ENCODE measurements at regions not wholly inside any gene's neighbourhood (a gene's known extent, or its start where the extent isn't known, plus 50 kb on each side); places are given as distances from the start of the nearest gene placed in this dataset.

DNA sequence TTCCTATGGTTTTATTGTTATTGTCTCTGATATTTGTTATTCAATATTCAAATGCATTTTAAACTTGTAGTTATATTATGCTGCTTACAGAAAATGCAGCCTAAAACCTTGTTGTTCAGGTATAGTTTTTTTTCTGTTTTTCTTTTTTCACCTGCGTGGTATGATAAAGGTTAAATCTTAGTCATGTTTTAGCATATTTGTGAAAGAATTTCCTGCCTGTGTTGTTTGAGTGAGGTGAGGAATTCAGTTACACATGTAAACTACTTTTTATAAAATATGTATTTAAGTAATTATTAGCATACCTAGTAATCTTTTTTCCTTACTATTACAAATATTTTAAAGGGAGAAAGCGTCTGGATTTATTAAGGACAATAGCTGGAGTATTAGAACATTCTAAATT lies 90.0 kb upstream of the NAALADL2 start:
- Histone ChIP-seq H3K9ac (ENCODE audit: low read depth in 1 of 2, low read length in 2 of 2) (no peak overlapping the region), H3K9me3 (ENCODE audit: control insufficient read depth in 4 of 4, low read length in 3 of 4) (no peaks in the 10 kb centered on the region), H3K36me3 (ENCODE audit: control insufficient read depth in 4 of 4, insufficient read depth in 3 of 4, low read depth in 1 of 4, low read length in 3 of 4) (no peaks in the 10 kb centered on the region), H3K27ac (ENCODE audit: low read depth in 1 of 2, low read length in 2 of 2) (no peak overlapping the region), H3K4me3 (ENCODE audit: low read depth in 1 of 3, low read length in 3 of 3) (no peak overlapping the region), H3K27me3 (ENCODE audit: control insufficient read depth in 4 of 4, insufficient read depth in 4 of 4, low read length in 3 of 4) (no peaks in the 10 kb centered on the region), H3K4me1 (ENCODE audit: control insufficient read depth in 4 of 4, insufficient read depth in 4 of 4, low read length in 3 of 4) (no peaks in the 10 kb centered on the region)
- 96% methylated on average over 2 of the region's 2 CpGs for WGBS
- TF ChIP-seq, protein P1, sequence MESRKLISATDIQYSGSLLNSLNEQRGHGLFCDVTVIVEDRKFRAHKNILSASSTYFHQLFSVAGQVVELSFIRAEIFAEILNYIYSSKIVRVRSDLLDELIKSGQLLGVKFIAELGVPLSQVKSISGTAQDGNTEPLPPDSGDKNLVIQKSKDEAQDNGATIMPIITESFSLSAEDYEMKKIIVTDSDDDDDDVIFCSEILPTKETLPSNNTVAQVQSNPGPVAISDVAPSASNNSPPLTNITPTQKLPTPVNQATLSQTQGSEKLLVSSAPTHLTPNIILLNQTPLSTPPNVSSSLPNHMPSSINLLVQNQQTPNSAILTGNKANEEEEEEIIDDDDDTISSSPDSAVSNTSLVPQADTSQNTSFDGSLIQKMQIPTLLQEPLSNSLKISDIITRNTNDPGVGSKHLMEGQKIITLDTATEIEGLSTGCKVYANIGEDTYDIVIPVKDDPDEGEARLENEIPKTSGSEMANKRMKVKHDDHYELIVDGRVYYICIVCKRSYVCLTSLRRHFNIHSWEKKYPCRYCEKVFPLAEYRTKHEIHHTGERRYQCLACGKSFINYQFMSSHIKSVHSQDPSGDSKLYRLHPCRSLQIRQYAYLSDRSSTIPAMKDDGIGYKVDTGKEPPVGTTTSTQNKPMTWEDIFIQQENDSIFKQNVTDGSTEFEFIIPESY (IDR thresholded peaks at IDR 0.05), result no peak
- TF ChIP-seq FOXA2 (IDR thresholded peaks at IDR 0.05) (no peak), HNF4A (conservative IDR thresholded peaks at IDR 0.05) (no peak), SP1 (IDR thresholded peaks at IDR 0.05) (no peak)
- TF ChIP-seq, protein P2, sequence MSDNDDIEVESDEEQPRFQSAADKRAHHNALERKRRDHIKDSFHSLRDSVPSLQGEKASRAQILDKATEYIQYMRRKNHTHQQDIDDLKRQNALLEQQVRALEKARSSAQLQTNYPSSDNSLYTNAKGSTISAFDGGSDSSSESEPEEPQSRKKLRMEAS (IDR thresholded peaks at IDR 0.05), result no peak
- no peak for DNase-seq (ENCODE audit: low spot score)

DNA sequence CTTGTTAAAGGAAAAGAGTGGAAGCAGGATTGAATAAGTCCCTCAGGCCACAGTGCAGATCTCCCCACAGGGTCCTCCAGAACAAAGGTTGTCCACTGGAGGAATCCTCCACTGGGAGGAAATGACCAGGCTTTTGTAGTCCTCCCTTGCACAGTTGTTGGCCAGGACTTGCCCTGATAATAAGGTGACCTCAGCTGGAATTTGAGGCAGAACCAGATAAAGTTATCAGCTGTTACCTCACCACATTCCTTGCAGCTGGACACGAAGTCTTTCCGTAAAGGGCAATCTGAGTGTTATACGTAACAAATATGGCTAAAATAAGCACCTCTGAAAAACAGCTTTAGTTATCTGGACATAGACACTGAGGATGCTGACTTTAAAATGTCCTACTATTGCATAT lies 83.5 kb upstream of the NAALADL2 start:
- 76% methylated on average over 3 of the region's 3 CpGs for WGBS
- Histone ChIP-seq H3K36me3 (ENCODE audit: control insufficient read depth in 4 of 4, insufficient read depth in 3 of 4, low read depth in 1 of 4, low read length in 3 of 4) (no peaks in the 10 kb centered on the region), H3K9ac (ENCODE audit: low read depth in 1 of 2, low read length in 2 of 2) (no peak overlapping the region), H3K9me3 (ENCODE audit: control insufficient read depth in 4 of 4, low read length in 3 of 4) (no peaks in the 10 kb centered on the region), H3K27me3 (ENCODE audit: control insufficient read depth in 4 of 4, insufficient read depth in 4 of 4, low read length in 3 of 4) (no peaks in the 10 kb centered on the region), H3K27ac (ENCODE audit: low read depth in 1 of 2, low read length in 2 of 2) (no peak overlapping the region), H3K4me1 (ENCODE audit: control insufficient read depth in 4 of 4, insufficient read depth in 4 of 4, low read length in 3 of 4) (no peaks in the 10 kb centered on the region), H3K4me3 (ENCODE audit: low read depth in 1 of 3, low read length in 3 of 3) (no peak overlapping the region)
- DNase-seq (ENCODE audit: low spot score), result no peak
- TF ChIP-seq RAD21 (IDR thresholded peaks at IDR 0.05) (no peak), FOXA2 (IDR thresholded peaks at IDR 0.05) (no peak), EGR1 (IDR thresholded peaks at IDR 0.05; ENCODE audit: low read depth in 2 of 2) (no peak), NR2F2 (IDR thresholded peaks at IDR 0.05) (no peak), SP1 (IDR thresholded peaks at IDR 0.05) (no peak), GABPA (IDR thresholded peaks at IDR 0.05 in 1 of 2, conservative IDR thresholded peaks at IDR 0.05 in 1 of 2) (no peak), RXRA (IDR thresholded peaks at IDR 0.05) (no peak)
- TF ChIP-seq, protein P2 (IDR thresholded peaks at IDR 0.05), result no peak
- TF ChIP-seq, protein P1 (IDR thresholded peaks at IDR 0.05), result no peak
- TF ChIP-seq, protein P3, sequence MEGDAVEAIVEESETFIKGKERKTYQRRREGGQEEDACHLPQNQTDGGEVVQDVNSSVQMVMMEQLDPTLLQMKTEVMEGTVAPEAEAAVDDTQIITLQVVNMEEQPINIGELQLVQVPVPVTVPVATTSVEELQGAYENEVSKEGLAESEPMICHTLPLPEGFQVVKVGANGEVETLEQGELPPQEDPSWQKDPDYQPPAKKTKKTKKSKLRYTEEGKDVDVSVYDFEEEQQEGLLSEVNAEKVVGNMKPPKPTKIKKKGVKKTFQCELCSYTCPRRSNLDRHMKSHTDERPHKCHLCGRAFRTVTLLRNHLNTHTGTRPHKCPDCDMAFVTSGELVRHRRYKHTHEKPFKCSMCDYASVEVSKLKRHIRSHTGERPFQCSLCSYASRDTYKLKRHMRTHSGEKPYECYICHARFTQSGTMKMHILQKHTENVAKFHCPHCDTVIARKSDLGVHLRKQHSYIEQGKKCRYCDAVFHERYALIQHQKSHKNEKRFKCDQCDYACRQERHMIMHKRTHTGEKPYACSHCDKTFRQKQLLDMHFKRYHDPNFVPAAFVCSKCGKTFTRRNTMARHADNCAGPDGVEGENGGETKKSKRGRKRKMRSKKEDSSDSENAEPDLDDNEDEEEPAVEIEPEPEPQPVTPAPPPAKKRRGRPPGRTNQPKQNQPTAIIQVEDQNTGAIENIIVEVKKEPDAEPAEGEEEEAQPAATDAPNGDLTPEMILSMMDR (IDR thresholded peaks at IDR 0.05; ENCODE audit: low read depth, low read length, missing input control), result no peak

DNA sequence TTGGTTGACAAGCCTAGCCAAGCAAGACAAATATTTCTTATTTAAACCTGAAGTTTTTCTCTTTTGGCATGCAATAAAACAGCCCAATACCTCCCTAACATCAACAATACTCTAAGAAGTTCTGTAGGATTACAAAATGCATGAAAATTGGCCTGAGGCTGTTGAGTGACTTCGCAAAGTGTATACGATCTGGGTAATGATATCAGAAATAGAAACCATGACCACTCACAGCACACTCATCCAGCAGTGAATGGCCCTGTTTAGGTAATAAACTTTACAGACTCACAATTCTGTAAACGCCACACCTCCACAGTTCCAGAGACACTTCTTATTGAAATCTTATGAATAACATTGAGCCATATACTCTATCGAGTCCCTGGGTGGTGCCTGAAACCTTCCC lies 83.0 kb upstream of the NAALADL2 start:
- Histone ChIP-seq H3K9me3 (ENCODE audit: control insufficient read depth in 4 of 4, low read length in 3 of 4) (no peaks in the 10 kb centered on the region), H3K9ac (ENCODE audit: low read depth in 1 of 2, low read length in 2 of 2) (no peak overlapping the region), H3K27ac (ENCODE audit: low read depth in 1 of 2, low read length in 2 of 2) (no peak overlapping the region), H3K27me3 (ENCODE audit: control insufficient read depth in 4 of 4, insufficient read depth in 4 of 4, low read length in 3 of 4) (no peaks in the 10 kb centered on the region), H3K36me3 (ENCODE audit: control insufficient read depth in 4 of 4, insufficient read depth in 3 of 4, low read depth in 1 of 4, low read length in 3 of 4) (no peaks in the 10 kb centered on the region), H3K4me1 (ENCODE audit: control insufficient read depth in 4 of 4, insufficient read depth in 4 of 4, low read length in 3 of 4) (no peaks in the 10 kb centered on the region), H3K4me3 (ENCODE audit: low read depth in 1 of 3, low read length in 3 of 3) (no peak overlapping the region)
- DNase-seq (ENCODE audit: low spot score), result no peak
- 94% methylated on average over 4 of the region's 4 CpGs for whole genome bisulfite sequencing
- TF ChIP-seq NR2F2 (IDR thresholded peaks at IDR 0.05), result no peak
- TF ChIP-seq RXRA (IDR thresholded peaks at IDR 0.05), result no peak
- TF ChIP-seq HNF4G (IDR thresholded peaks at IDR 0.05), result no peak
- no peak for TF ChIP-seq EGR1 (IDR thresholded peaks at IDR 0.05; ENCODE audit: low read depth in 2 of 2)
- TF ChIP-seq SP1 (IDR thresholded peaks at IDR 0.05), result no peak
- TF ChIP-seq JUND (IDR thresholded peaks at IDR 0.05), result no peak
- TF ChIP-seq, protein P3 (IDR thresholded peaks at IDR 0.05; ENCODE audit: low read depth, low read length, missing input control), result no peak
- TF ChIP-seq, protein P4, sequence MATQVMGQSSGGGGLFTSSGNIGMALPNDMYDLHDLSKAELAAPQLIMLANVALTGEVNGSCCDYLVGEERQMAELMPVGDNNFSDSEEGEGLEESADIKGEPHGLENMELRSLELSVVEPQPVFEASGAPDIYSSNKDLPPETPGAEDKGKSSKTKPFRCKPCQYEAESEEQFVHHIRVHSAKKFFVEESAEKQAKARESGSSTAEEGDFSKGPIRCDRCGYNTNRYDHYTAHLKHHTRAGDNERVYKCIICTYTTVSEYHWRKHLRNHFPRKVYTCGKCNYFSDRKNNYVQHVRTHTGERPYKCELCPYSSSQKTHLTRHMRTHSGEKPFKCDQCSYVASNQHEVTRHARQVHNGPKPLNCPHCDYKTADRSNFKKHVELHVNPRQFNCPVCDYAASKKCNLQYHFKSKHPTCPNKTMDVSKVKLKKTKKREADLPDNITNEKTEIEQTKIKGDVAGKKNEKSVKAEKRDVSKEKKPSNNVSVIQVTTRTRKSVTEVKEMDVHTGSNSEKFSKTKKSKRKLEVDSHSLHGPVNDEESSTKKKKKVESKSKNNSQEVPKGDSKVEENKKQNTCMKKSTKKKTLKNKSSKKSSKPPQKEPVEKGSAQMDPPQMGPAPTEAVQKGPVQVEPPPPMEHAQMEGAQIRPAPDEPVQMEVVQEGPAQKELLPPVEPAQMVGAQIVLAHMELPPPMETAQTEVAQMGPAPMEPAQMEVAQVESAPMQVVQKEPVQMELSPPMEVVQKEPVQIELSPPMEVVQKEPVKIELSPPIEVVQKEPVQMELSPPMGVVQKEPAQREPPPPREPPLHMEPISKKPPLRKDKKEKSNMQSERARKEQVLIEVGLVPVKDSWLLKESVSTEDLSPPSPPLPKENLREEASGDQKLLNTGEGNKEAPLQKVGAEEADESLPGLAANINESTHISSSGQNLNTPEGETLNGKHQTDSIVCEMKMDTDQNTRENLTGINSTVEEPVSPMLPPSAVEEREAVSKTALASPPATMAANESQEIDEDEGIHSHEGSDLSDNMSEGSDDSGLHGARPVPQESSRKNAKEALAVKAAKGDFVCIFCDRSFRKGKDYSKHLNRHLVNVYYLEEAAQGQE (IDR thresholded peaks at IDR 0.05), result no peak
- no peak for TF ChIP-seq RAD21 (IDR thresholded peaks at IDR 0.05)
- TF ChIP-seq GABPA (IDR thresholded peaks at IDR 0.05 in 1 of 2, conservative IDR thresholded peaks at IDR 0.05 in 1 of 2), result no peak
